H1 (cell line): ENCODE measurements at regions not wholly inside any gene's neighbourhood (a gene's known extent, or its start where the extent isn't known, plus 50 kb on each side); places are given as distances from the start of the nearest gene placed in this dataset.
"Not testable (repeated sequence)": the region's sequence is repeated elsewhere in the genome, so short reads cannot be mapped to it uniquely, and the experiment has no call there.

ENCODE experiments used
- CTCF ChIA-PET: fragments of 300-600 bp; sonication (Branson Sonifier 250); formaldehyde crosslinking; loops from one replicate; lab custom pipeline; 2021; ENCODE audit not compliant: partially characterized antibody; lab: Charles Lee
- POLR2A ChIA-PET: fragments of 300-600 bp; sonication (Branson Sonifier 250); formaldehyde crosslinking; loops from one replicate; lab custom pipeline; 2021; ENCODE audit warnings: inconsistent platforms; ENCODE audit not compliant: partially characterized antibody; lab: Charles Lee
- DNase-seq, 2 experiments: peaks; one replicate each; pipeline versions ENCODE4 v3.0.0 to v3.0.0-alpha.2; 2010 to 2022; ENCODE audit warnings: low spot score in 2 of 2, low read depth in 1 of 2, mixed read lengths in 1 of 2
- FAIRE-seq: peaks from 2 replicates; lab custom pipeline; 2011; peaks lifted over from hg19 to GRCh38; lab: Jason Lieb, UNC
- H2AFZ ChIP-seq: 2 replicates; pipeline ENCODE4 v1.8.1; 2012; ENCODE audit warnings: low read length, inconsistent platforms
- H2AK5ac ChIP-seq: 2 replicates; pipeline ENCODE4 v1.6.1; 2013; ENCODE audit warnings: low read depth, low read length
- H2BK120ac ChIP-seq: replicated peaks from 2 replicates; pipeline ENCODE3; 2013; ENCODE audit warnings: low read depth, low read length, inconsistent platforms
- H2BK12ac ChIP-seq: 2 replicates; pipeline ENCODE4 v1.6.1; 2013; ENCODE audit warnings: low read depth, low read length
- H2BK15ac ChIP-seq: 2 replicates; pipeline ENCODE4 v1.6.1; 2013; ENCODE audit warnings: low read length
- H2BK20ac ChIP-seq: 2 replicates; pipeline ENCODE4 v1.6.1; 2013; ENCODE audit warnings: low read length
- H2BK5ac ChIP-seq: 2 replicates; pipeline ENCODE4 v1.6.1; 2013; ENCODE audit warnings: low read depth, low read length
- H3K14ac ChIP-seq: 2 replicates; pipeline ENCODE4 v1.6.1; 2013; ENCODE audit warnings: inconsistent platforms; ENCODE audit not compliant: insufficient read length
- H3K18ac ChIP-seq: 2 replicates; pipeline ENCODE4 v1.6.1; 2013; ENCODE audit warnings: low read length; ENCODE audit errors: extremely low read depth
- H3K23ac ChIP-seq: 2 replicates; pipeline ENCODE4 v1.6.1; 2013; ENCODE audit warnings: inconsistent platforms; ENCODE audit not compliant: insufficient read length
- H3K23me2 ChIP-seq: 2 replicates; pipeline ENCODE4 v1.6.1; 2013; ENCODE audit warnings: low read depth, low read length
- H3K27ac ChIP-seq: 2 replicates; pipeline ENCODE4 v1.6.1; 2011; ENCODE audit warnings: low read depth, low read length, inconsistent platforms
- H3K27me3 ChIP-seq, 4 experiments: replicated peaks in 1 of 4; 1 replicate in 1 of 4; 2 replicates in 3 of 4; pipeline versions ENCODE4 v1.6.1 to v1.8.1; 2011 to 2013; ENCODE audit warnings: low read length in 3 of 4, mild to moderate bottlenecking in 3 of 4, inconsistent platforms in 2 of 4, mixed read lengths in 2 of 4, moderate library complexity in 1 of 4; ENCODE audit not compliant: control insufficient read depth in 3 of 4, insufficient read depth in 3 of 4; ENCODE audit errors: extremely low read depth in 1 of 4
- H3K36me3 ChIP-seq, 4 experiments: 2 replicates each; pipeline versions ENCODE4 v1.6.1 to v1.8.1; 2011 to 2013; ENCODE audit warnings: mild to moderate bottlenecking in 4 of 4, low read length in 3 of 4, moderate library complexity in 2 of 4, control low read depth in 1 of 4, inconsistent platforms in 1 of 4; ENCODE audit not compliant: insufficient read depth in 4 of 4, control insufficient read depth in 2 of 4
- H3K4ac ChIP-seq: replicated peaks from 2 replicates; pipeline ENCODE3; 2013; ENCODE audit warnings: low read length, low read depth, mixed read lengths, inconsistent platforms; ENCODE audit not compliant: insufficient read length
- H3K4me1 ChIP-seq, 4 experiments: replicated peaks in 1 of 4; 1 replicate in 1 of 4; 2 replicates in 3 of 4; pipeline versions ENCODE4 v1.6.1 to v1.8.1; 2011 to 2013; ENCODE audit warnings: low read length in 3 of 4, inconsistent platforms in 2 of 4, mixed read lengths in 1 of 4; ENCODE audit not compliant: insufficient read depth in 4 of 4, control insufficient read depth in 3 of 4
- H3K4me2 ChIP-seq, 2 experiments: 2 replicates each; pipeline versions ENCODE4 v1.6.1 to v1.8.1; 2011 to 2013; ENCODE audit warnings: low read depth in 2 of 2, low read length in 2 of 2, control low read depth in 1 of 2, inconsistent platforms in 1 of 2, mild to moderate bottlenecking in 1 of 2; ENCODE audit not compliant: insufficient read depth in 1 of 2
- H3K4me3 ChIP-seq, 4 experiments: fragments of 200-600, 300-600 bp in 1 of 4; sonication (generic), shearing (Covaris generic), sonication (Bioruptor Twin) in 1 of 4; 2 replicates each; pipeline versions ENCODE4 v1.5.1 to v1.8.1; 2011 to 2016; ENCODE audit warnings: low read length in 4 of 4, low read depth in 3 of 4, control low read depth in 2 of 4, inconsistent platforms in 2 of 4, mild to moderate bottlenecking in 2 of 4, mixed read lengths in 1 of 4, moderate library complexity in 1 of 4; ENCODE audit not compliant: insufficient read depth in 2 of 4; ENCODE audit errors: extremely low read depth in 1 of 4
- H3K56ac ChIP-seq: replicated peaks from 2 replicates; pipeline ENCODE3; 2013; ENCODE audit warnings: low read depth, mild to moderate bottlenecking, mixed read lengths, low read length, inconsistent platforms; ENCODE audit not compliant: insufficient read length
- H3K79me1 ChIP-seq: 2 replicates; pipeline ENCODE4 v1.6.1; 2013; ENCODE audit warnings: low read depth, low read length, control low read depth
- H3K79me2 ChIP-seq, 2 experiments: 2 replicates each; pipeline versions ENCODE4 v1.6.1 to v1.8.1; 2012 to 2013; ENCODE audit warnings: low read length in 2 of 2, mild to moderate bottlenecking in 2 of 2, inconsistent platforms in 1 of 2; ENCODE audit not compliant: insufficient read depth in 2 of 2, control insufficient read depth in 1 of 2
- H3K9ac ChIP-seq, 4 experiments: replicated peaks in 1 of 4; 1 replicate in 1 of 4; 2 replicates in 3 of 4; pipeline versions ENCODE4 v1.6.1 to v1.8.1; 2011 to 2013; ENCODE audit warnings: low read depth in 3 of 4, low read length in 3 of 4, control low read depth in 2 of 4, mild to moderate bottlenecking in 2 of 4, moderate library complexity in 2 of 4, inconsistent platforms in 1 of 4; ENCODE audit errors: extremely low read depth in 1 of 4
- H3K9me3 ChIP-seq, 2 experiments: 2 replicates each; pipeline versions ENCODE4 v1.6.1 to v1.8.1; 2012 to 2013; ENCODE audit warnings: mild to moderate bottlenecking in 2 of 2, moderate library complexity in 2 of 2, control low read depth in 1 of 2, inconsistent platforms in 1 of 2, low read depth in 1 of 2, low read length in 1 of 2, mixed read lengths in 1 of 2; ENCODE audit not compliant: insufficient read depth in 2 of 2
- H4K20me1 ChIP-seq, 2 experiments: replicated peaks in 1 of 2; 2 replicates each; pipeline versions ENCODE3 to v1.8.1; 2011 to 2013; ENCODE audit warnings: inconsistent platforms in 2 of 2, low read length in 2 of 2, mild to moderate bottlenecking in 1 of 2; ENCODE audit not compliant: insufficient read depth in 2 of 2, control insufficient read depth in 1 of 2
- H4K5ac ChIP-seq: 2 replicates; pipeline ENCODE4 v1.6.1; 2013; ENCODE audit warnings: low read length, low read depth, mixed read lengths, inconsistent platforms; ENCODE audit not compliant: insufficient read length
- H4K8ac ChIP-seq: 2 replicates; pipeline ENCODE4 v1.8.0; 2013; ENCODE audit warnings: mild to moderate bottlenecking, moderate library complexity, low read length, inconsistent platforms; ENCODE audit not compliant: insufficient read depth; ENCODE audit errors: extremely low read depth
- H4K91ac ChIP-seq: replicated peaks from 2 replicates; pipeline ENCODE3; 2013; ENCODE audit warnings: low read length, mixed read lengths, inconsistent platforms; ENCODE audit not compliant: insufficient read length
- WGBS, 2 experiments: shearing (Covaris generic) in 1 of 2; methylation state at CpG; one replicate each; pipeline versions ENCODE4 v1.1.6 to v1.1.7; 2013 to 2015; ENCODE audit warnings: low lambda C conversion rate in 2 of 2, mixed read lengths in 2 of 2, inconsistent platforms in 1 of 2, low coverage in 1 of 2, missing lambda C conversion rate in 1 of 2; ENCODE audit not compliant: insufficient replicate concordance in 2 of 2, insufficient coverage in 1 of 2, insufficient read length in 1 of 2; ENCODE audit errors: extremely low coverage in 1 of 2, missing lambda C conversion rate in 1 of 2; 5-methylcytosine and 5-hydroxymethylcytosine counted together

DNA sequence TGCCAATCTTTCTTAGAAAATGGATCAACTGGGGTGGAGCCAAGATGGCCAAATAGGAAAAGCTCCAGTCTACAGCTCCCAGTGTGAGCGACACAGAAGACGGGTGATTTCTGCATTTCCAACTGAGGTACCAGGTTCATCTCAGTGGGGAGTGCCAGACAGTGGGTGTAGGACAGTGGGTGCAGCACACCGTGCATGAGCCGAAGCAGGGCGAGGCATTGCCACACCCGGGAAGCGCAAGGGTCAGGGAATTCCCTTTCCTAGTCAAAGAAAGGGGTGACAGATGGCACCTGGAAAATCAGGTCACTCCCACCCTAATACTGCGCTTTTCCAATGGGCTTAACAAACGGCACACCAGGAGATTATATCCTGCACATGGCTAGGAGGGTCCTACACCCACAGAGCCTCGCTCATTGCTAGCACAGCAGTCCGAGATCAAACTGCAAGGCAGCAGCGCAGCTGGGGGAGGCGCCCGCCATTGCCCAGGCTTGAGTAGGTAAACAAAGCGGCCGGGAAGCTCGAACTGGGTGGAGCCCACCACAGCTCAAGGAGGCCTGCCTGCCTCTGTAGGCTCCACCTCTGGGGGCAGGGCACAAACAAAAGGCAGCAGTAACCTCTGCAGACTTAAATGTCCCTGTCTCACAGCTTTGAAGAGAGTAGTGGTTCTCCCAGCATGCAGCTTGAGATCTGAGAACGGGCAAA, 61.3 kb upstream of the LHFPL2 start:
- H3K79me1 ChIP-seq, H4K5ac ChIP-seq, H2BK12ac ChIP-seq, H2BK20ac ChIP-seq, H4K8ac ChIP-seq, H3K9ac ChIP-seq, H3K14ac ChIP-seq, POLR2A ChIA-PET, H3K79me2 ChIP-seq, H3K27me3 ChIP-seq, H2AFZ ChIP-seq, H3K23me2 ChIP-seq, H3K9me3 ChIP-seq, H2BK120ac ChIP-seq, H2BK5ac ChIP-seq, H3K56ac ChIP-seq, H3K4me2 ChIP-seq, H3K4ac ChIP-seq, H2AK5ac ChIP-seq, H3K4me3 ChIP-seq, H4K91ac ChIP-seq, DNase-seq, FAIRE-seq, H3K18ac ChIP-seq, H4K20me1 ChIP-seq, H3K23ac ChIP-seq, H3K27ac ChIP-seq, H3K4me1 ChIP-seq, H2BK15ac ChIP-seq, H3K36me3 ChIP-seq: not testable (repeated sequence)
- 91% methylated on average over 18 of the region's 18 CpGs; no CpG with 5 or more reads in 1 of the 2 experiments for WGBS, 2 experiments
- CTCF ChIA-PET, result interaction anchor here (0.6 to 1.0 kb wide), 2 partner anchors 8 to 548 kb away, joined by 3 read pairs; no protein-coding TSS in a partner anchor
